ENCODE measurements at regions not wholly inside any gene's neighbourhood (a gene's known extent, or its start where the extent isn't known, plus 50 kb on each side); places are given as distances from the start of the nearest gene placed in this dataset.

DNA sequence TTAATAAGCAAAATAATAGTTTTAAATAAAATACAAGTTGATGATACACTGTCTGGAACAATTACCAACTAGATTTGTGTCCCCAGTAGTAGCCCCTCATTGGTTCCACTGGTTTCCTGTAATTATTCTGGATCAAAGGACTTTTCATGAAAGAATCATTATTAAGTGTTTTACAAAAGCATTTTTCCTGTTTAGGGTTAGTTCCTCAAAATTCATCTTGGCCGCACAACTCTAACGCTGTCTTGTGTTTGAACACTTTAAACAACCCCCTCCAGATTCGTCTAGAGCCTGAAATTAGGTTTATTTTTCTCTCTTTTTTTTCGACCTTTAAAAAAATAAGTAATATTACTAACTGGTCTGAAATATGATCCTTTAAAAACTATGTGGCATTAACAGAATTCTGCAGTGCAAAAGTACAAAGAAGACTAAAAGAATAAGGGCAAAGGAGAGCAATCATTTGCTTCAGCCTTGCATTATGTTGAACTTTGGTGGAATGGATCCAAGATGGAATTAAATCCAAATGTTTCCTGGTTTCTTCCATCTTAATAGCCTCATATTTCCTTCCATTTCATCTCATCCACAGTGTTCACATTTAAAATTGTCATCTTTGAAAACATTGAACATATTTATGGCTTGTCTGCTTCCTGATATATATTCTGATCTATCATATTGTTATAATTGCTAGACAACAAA is 678.4 kb downstream of the IRS1 start:
- no peaks in the 10 kb centered on the region for H3K36me3 ChIP-seq
- TF ChIP-seq, protein P1, sequence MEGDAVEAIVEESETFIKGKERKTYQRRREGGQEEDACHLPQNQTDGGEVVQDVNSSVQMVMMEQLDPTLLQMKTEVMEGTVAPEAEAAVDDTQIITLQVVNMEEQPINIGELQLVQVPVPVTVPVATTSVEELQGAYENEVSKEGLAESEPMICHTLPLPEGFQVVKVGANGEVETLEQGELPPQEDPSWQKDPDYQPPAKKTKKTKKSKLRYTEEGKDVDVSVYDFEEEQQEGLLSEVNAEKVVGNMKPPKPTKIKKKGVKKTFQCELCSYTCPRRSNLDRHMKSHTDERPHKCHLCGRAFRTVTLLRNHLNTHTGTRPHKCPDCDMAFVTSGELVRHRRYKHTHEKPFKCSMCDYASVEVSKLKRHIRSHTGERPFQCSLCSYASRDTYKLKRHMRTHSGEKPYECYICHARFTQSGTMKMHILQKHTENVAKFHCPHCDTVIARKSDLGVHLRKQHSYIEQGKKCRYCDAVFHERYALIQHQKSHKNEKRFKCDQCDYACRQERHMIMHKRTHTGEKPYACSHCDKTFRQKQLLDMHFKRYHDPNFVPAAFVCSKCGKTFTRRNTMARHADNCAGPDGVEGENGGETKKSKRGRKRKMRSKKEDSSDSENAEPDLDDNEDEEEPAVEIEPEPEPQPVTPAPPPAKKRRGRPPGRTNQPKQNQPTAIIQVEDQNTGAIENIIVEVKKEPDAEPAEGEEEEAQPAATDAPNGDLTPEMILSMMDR (IDR thresholded peaks at IDR 0.05), result no peak
- H3K27me3 ChIP-seq (ENCODE audit: low read depth), result no peaks in the 10 kb centered on the region
- intact Hi-C loops (cut with DNase I), result no loop called here
- H3K4me1 ChIP-seq, result peaks cover 34% of the 10 kb centered on the region
- ATAC-seq, result no peak
- H3K4me3 ChIP-seq, result no peak overlapping the region
- DNase-seq, result no peak
- no peak overlapping the region for H3K27ac ChIP-seq
- H3K9me3 ChIP-seq, result no peaks in the 10 kb centered on the region

DNA sequence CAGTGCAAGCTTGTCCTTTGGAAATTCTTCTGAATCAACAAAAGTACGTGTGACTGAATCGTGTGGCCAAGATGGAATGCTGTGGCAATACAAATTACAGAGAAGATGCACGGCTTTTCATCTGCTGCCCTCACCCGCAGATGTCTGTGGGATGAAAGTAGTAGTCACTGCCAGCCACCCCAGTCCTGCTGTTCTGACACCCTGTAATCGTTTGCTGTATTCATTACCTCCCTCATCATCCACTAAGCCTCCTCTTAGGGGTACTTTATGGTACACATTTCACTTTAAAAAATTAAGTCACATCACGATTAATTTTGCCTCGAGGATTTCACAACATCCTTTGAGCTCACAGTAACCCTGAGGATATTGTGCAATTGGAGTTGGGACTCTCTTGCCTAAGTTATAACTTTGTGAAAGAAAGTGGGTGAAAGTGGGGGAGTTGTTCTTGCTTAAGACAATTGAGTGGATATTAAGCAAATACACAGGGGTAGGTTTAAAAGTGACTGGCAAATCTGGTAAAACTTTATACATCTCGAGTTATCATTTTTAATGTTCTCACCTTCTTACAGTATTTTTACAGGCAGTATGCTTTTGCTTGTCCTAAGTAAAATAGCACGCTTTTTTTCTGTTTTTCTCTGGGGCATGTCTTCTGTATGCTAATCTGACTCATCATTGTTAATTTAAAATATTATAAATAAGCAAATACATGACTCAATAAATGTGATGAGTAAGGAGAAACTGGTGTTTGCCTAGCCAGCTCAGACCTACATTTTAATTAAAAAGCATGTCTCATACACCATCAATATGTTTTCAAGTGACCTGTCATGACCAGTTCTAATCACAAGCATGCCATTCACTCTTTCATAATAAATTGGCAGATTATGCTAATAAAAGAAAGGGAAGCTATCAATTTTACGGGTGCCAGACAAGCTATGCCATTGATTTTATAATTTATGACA is 680.9 kb downstream of the IRS1 start:
- H3K27ac ChIP-seq, result peak overlapping the region; percentile 41
- ATAC-seq (peak; percentile 86 to 88), DNase-seq (no peak)
- peak overlapping the region; percentile 33 for H3K4me3 ChIP-seq
- intact Hi-C loops (cut with DNase I), result no loop called here
- H3K36me3 ChIP-seq, result no peaks in the 10 kb centered on the region
- H3K4me1 ChIP-seq, result peaks cover 23% of the 10 kb centered on the region
- TF ChIP-seq, protein P1 (IDR thresholded peaks at IDR 0.05), result no peak
- no peaks in the 10 kb centered on the region for H3K9me3 ChIP-seq
- H3K27me3 ChIP-seq (ENCODE audit: low read depth), result no peaks in the 10 kb centered on the region

DNA sequence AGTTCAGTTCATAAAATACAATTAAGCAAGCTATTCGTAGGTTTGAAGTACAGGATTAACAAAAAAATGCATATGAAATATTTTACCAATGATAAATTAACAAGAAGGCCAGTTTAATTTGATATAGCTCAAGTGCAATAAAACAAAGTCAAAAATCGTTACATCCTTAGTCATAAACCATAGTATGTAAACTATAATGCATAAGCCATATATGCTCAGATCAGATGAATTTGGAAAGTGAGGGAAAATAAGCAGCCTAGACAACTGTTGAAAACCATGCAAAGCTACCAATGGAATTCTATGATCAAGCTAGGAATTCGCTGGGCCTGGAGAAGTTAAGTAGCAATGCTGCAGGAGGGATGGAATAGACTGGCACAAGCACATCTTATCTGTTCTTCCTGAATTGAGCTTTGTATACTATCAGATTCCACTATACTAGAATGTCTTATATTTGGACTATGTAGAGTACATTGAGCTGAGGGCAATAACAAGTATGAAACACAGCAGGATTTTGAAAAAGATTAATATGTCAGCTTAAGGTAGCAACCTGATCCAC is 682.0 kb downstream of the IRS1 start:
- Histone ChIP-seq H3K27ac (no peak overlapping the region), H3K4me3 (no peak overlapping the region), H3K9me3 (no peaks in the 10 kb centered on the region), H3K4me1 (peaks cover 12% of the 10 kb centered on the region), H3K36me3 (no peaks in the 10 kb centered on the region), H3K27me3 (ENCODE audit: low read depth) (no peaks in the 10 kb centered on the region)
- ATAC-seq (no peak), DNase-seq (no peak)
- TF ChIP-seq, protein P1 (IDR thresholded peaks at IDR 0.05), result no peak
- intact Hi-C loops (cut with DNase I), result no loop called here

DNA sequence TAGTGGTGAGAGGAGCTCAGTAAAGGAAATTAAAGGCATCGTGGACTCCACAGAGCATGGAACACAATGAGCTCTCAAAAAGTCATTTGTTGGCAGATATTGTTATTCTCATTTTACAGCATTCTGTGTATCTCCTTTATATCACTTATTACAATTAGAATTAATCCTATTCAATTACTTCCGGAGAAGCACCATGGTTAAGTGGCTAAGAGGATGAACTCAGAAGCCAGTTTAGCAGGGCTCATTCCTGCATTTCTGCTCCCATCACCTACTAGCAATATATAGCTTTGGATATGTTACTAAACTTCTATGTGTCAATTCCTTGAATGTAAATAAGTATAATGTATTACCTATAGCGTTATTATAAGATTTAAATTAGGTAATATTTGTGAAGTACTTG is 683.3 kb downstream of the IRS1 start:
- no peaks in the 10 kb centered on the region for H3K36me3 ChIP-seq
- TF ChIP-seq, protein P1 (IDR thresholded peaks at IDR 0.05), result no peak
- no peak overlapping the region for H3K27ac ChIP-seq
- intact Hi-C loops (cut with DNase I), result no loop called here
- H3K9me3 ChIP-seq, result no peaks in the 10 kb centered on the region
- peaks cover 10% of the 10 kb centered on the region for H3K4me1 ChIP-seq
- no peak overlapping the region for H3K4me3 ChIP-seq
- ATAC-seq (no peak), DNase-seq (no peak)
- no peaks in the 10 kb centered on the region for H3K27me3 ChIP-seq (ENCODE audit: low read depth)

DNA sequence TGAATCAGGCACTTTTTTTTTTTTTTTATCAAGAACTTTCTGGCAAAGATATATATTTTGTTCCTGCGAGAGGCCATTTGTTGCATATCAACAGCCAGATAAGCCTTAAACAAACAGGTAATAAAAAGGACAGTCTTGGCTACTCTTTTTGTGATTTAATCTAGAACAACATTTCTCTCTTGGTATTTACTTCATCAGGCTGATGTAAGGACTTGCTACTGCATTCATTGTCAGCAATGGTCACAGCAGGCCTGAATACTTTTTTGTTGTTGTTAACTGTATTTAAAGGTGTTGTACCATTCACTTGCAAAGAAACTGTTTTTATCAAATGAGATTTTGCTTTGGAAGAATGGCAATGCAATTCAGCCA is 683.8 kb downstream of the IRS1 start:
- H3K27me3 ChIP-seq (ENCODE audit: low read depth), result no peaks in the 10 kb centered on the region
- no peak overlapping the region for H3K4me3 ChIP-seq
- DNase-seq, result no peak
- no peaks in the 10 kb centered on the region for H3K36me3 ChIP-seq
- no peak overlapping the region for H3K27ac ChIP-seq
- peaks cover 10% of the 10 kb centered on the region for H3K4me1 ChIP-seq
- H3K9me3 ChIP-seq, result no peaks in the 10 kb centered on the region
- intact Hi-C loops (cut with DNase I), result no loop called here
- no peak for ATAC-seq
- TF ChIP-seq, protein P1 (IDR thresholded peaks at IDR 0.05), result no peak
